DND-41 (cell line): ENCODE measurements at regions not wholly inside any gene's neighbourhood (a gene's known extent, or its start where the extent isn't known, plus 50 kb on each side); places are given as distances from the start of the nearest gene placed in this dataset.

ENCODE experiments used
- EZH2 ChIP-seq: IDR thresholded peaks from 3 replicates; pipeline ENCODE4 v1.6.1; 2012; ENCODE audit warnings: borderline replicate concordance, low read depth, mild to moderate bottlenecking, moderate library complexity, low read length, inconsistent platforms; ENCODE audit not compliant: severe bottlenecking
- TF ChIP-seq, protein P1 (sequence below): IDR thresholded peaks from 2 replicates; pipeline ENCODE4 v1.5.1; 2012; ENCODE audit warnings: borderline replicate concordance, low read length, moderate library complexity, mild to moderate bottlenecking; ENCODE audit not compliant: poor library complexity, severe bottlenecking; ENCODE audit errors: extremely low read depth

DNA sequence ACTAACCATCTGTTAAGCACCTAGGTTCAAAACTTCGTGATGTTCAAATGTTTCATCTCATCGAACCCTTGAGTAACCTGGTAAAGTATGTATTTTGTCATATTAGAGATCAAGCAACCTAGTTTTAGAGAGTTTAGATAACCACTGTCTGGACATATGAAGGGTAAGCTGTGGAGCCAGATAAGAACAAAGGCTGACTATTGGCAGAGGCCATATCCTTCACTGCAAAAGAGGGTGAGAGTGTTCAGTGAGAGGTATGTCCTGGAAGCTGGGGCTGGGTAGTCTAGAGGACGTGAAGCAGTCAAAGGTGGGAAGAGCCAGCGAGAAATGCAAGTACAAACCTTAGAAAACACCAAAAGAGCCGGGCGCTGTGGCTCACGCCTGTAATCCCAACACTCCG is 573.1 kb upstream of the KLF4 start:
- TF ChIP-seq, protein P1, sequence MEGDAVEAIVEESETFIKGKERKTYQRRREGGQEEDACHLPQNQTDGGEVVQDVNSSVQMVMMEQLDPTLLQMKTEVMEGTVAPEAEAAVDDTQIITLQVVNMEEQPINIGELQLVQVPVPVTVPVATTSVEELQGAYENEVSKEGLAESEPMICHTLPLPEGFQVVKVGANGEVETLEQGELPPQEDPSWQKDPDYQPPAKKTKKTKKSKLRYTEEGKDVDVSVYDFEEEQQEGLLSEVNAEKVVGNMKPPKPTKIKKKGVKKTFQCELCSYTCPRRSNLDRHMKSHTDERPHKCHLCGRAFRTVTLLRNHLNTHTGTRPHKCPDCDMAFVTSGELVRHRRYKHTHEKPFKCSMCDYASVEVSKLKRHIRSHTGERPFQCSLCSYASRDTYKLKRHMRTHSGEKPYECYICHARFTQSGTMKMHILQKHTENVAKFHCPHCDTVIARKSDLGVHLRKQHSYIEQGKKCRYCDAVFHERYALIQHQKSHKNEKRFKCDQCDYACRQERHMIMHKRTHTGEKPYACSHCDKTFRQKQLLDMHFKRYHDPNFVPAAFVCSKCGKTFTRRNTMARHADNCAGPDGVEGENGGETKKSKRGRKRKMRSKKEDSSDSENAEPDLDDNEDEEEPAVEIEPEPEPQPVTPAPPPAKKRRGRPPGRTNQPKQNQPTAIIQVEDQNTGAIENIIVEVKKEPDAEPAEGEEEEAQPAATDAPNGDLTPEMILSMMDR = no peak
- TF ChIP-seq EZH2 = no peak
